Neural cell (in vitro differentiated cells): ENCODE measurements at regions not wholly inside any gene's neighbourhood (a gene's known extent, or its start where the extent isn't known, plus 50 kb on each side); places are given as distances from the start of the nearest gene placed in this dataset.
"Not testable (repeated sequence)": the region's sequence is repeated elsewhere in the genome, so short reads cannot be mapped to it uniquely, and the experiment has no call there.

Experiments
- H2AFZ ChIP-seq: fragments of 200-600, 300-800 bp; sonication (generic), shearing (Covaris generic); 2 replicates; pipeline ENCODE4 v1.6.0; 2014; ENCODE audit warnings: low read depth, mild to moderate bottlenecking, antibody characterized with exemption, low read length, moderate library complexity
- H3F3A ChIP-seq: fragments of 200-600 bp; shearing (Covaris generic); 2 replicates; pipeline ENCODE4 v1.6.1; 2016; ENCODE audit warnings: mild to moderate bottlenecking, moderate library complexity, mixed read lengths, antibody characterized with exemption, low read length; ENCODE audit not compliant: insufficient read depth, poor library complexity, severe bottlenecking
- H3K27ac ChIP-seq: fragments of 200-600, 300-800 bp; sonication (generic), shearing (Covaris generic); 2 replicates; pipeline ENCODE4 v1.5.1; 2014; ENCODE audit warnings: mild to moderate bottlenecking, low read length, moderate library complexity
- H3K27me3 ChIP-seq: fragments of 300-800, 200-600 bp; sonication (generic), shearing (Covaris generic); 2 replicates; pipeline ENCODE4 v1.6.0; 2014; ENCODE audit warnings: mild to moderate bottlenecking, low read depth, low read length, moderate library complexity; ENCODE audit not compliant: insufficient read depth
- H3K36me3 ChIP-seq: fragments of 300-800, 200-600 bp; sonication (generic), shearing (Covaris generic); 2 replicates; pipeline ENCODE4 v1.5.1; 2014; ENCODE audit warnings: mild to moderate bottlenecking, antibody characterized with exemption, low read length, moderate library complexity; ENCODE audit not compliant: insufficient read depth
- H3K4me2 ChIP-seq: fragments of 300-800, 200-600 bp; sonication (generic), shearing (Covaris generic); 2 replicates; pipeline ENCODE4 v1.6.0; 2014; ENCODE audit warnings: mild to moderate bottlenecking, low read length
- H3K4me3 ChIP-seq: fragments of 300-800, 200-600 bp; sonication (generic), shearing (Covaris generic); 2 replicates; pipeline ENCODE4 v1.5.1; 2014; ENCODE audit warnings: mild to moderate bottlenecking, low read length, moderate library complexity
- H3K79me2 ChIP-seq: fragments of 200-600 bp; shearing (Covaris generic); replicated peaks from 2 replicates; pipeline ENCODE4 v1.6.0; 2014; ENCODE audit warnings: mild to moderate bottlenecking, low read length, moderate library complexity; ENCODE audit not compliant: insufficient read depth
- H3K9ac ChIP-seq: fragments of 300-800, 200-600 bp; sonication (generic), shearing (Covaris generic); 2 replicates; pipeline ENCODE4 v1.6.1; 2016; ENCODE audit warnings: mild to moderate bottlenecking, low read length, mixed read lengths
- H3K9me2 ChIP-seq: fragments of 200-600 bp; shearing (Covaris generic); 2 replicates; pipeline ENCODE4 v1.6.1; 2016; ENCODE audit warnings: mild to moderate bottlenecking, low read length, mixed read lengths; ENCODE audit not compliant: insufficient read depth
- H3K9me3 ChIP-seq: fragments of 200-600, 300-800 bp; sonication (generic), shearing (Covaris generic); 2 replicates; pipeline ENCODE4 v1.6.1; 2016; ENCODE audit warnings: mild to moderate bottlenecking, mixed run types, low read length, moderate library complexity, mixed read lengths
- H4K20me1 ChIP-seq: fragments of 200-600 bp; shearing (Covaris generic); 2 replicates; pipeline ENCODE4 v1.6.1; 2016; ENCODE audit warnings: mild to moderate bottlenecking, mixed run types; ENCODE audit not compliant: insufficient read depth
- CTCF ChIP-seq: fragments of 450-650 bp; IDR thresholded peaks from 2 replicates; pipeline ENCODE4 v1.5.1; 2014; ENCODE audit warnings: antibody characterized with exemption, mild to moderate bottlenecking, moderate library complexity; ENCODE audit not compliant: poor library complexity, severe bottlenecking
- EP300 ChIP-seq: fragments of 450-650 bp; conservative IDR thresholded peaks from 2 replicates; pipeline ENCODE4 v1.6.1; 2014; ENCODE audit warnings: antibody characterized with exemption, mild to moderate bottlenecking, moderate library complexity; ENCODE audit not compliant: poor library complexity, severe bottlenecking
- EZH2 ChIP-seq: fragments of 200-600, 300-800 bp; shearing (Covaris generic), sonication (generic); IDR thresholded peaks from 2 replicates; pipeline ENCODE4 v1.6.1; 2014; ENCODE audit warnings: antibody characterized with exemption, low read length, borderline replicate concordance, mild to moderate bottlenecking; ENCODE audit not compliant: insufficient read depth, poor library complexity, severe bottlenecking
- MXI1 ChIP-seq: fragments of 450-650 bp; conservative IDR thresholded peaks from 2 replicates; pipeline ENCODE4 v1.6.1; 2014; ENCODE audit warnings: antibody characterized with exemption, mild to moderate bottlenecking; ENCODE audit not compliant: poor library complexity, severe bottlenecking
- POLR2AphosphoS5 ChIP-seq: IDR thresholded peaks from 2 replicates; pipeline ENCODE4 v1.6.1; 2012
- RAD21 ChIP-seq: fragments of 450-650 bp; conservative IDR thresholded peaks from 2 replicates; pipeline ENCODE4 v1.6.1; 2014; ENCODE audit warnings: antibody characterized with exemption, mild to moderate bottlenecking, moderate library complexity
- SMC3 ChIP-seq: fragments of 450-650 bp; conservative IDR thresholded peaks from 2 replicates; pipeline ENCODE4 v1.6.1; 2014; ENCODE audit warnings: antibody characterized with exemption, mild to moderate bottlenecking, moderate library complexity; ENCODE audit not compliant: poor library complexity
- TAF1 ChIP-seq: IDR thresholded peaks from 2 replicates; pipeline ENCODE4 v1.6.1; 2012; ENCODE audit warnings: low read depth
- TF ChIP-seq, protein P1 (sequence below): IDR thresholded peaks from 2 replicates; pipeline ENCODE4 v1.6.1; 2012; ENCODE audit warnings: borderline replicate concordance

- Histone ChIP-seq H3K4me3 (no peak overlapping the region), H3K4me2 (no peak overlapping the region), H3K36me3 (no peaks in the 10 kb centered on the region), H3K9me2 (no peaks in the 10 kb centered on the region), H2AFZ (no peak overlapping the region), H3K9ac (no peak overlapping the region), H3K27me3 (no peaks in the 10 kb centered on the region), H3K79me2 (no peaks in the 10 kb centered on the region), H3K27ac (no peak overlapping the region), H3F3A (no peaks in the 10 kb centered on the region), H3K9me3 (no peaks in the 10 kb centered on the region), H4K20me1 (no peaks in the 10 kb centered on the region)
- TF ChIP-seq SMC3, result peak; percentile 97
- TF ChIP-seq CTCF, result peak; percentile 96
- no peak for TF ChIP-seq MXI1
- TF ChIP-seq RAD21, result peak; percentile 99
Measured at GRCh38 chr1:18575620-18576019, 55.0 kb upstream of the PAX7 start.

DNA sequence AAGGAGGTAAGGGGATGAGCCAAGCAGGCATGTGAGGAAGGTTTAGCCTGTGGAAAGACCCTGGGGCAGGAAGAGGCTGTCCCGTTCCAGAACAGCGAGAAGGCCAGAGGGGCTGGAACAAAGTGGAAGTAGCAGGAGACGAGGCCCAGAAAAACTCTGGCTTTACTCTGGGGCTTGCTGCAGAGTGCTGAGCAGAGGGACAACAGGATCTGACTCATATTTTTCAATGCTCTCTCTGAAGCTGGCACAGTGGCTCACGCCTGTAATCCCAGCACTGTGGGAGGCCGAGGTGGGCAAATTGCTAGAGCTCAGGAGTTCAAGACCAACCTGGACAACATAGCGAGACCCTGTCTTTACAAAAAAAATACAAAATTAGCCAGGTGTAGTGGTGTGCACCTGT is 52.4 kb upstream of the PAX7 start:
- no peaks in the 10 kb centered on the region for H3K27me3 ChIP-seq
- TF ChIP-seq RAD21 (no peak), CTCF (no peak), MXI1 (no peak), TAF1 (no peak), SMC3 (no peak), EZH2 (no peak), POLR2AphosphoS5 (no peak), EP300 (no peak)
- TF ChIP-seq, protein P1, sequence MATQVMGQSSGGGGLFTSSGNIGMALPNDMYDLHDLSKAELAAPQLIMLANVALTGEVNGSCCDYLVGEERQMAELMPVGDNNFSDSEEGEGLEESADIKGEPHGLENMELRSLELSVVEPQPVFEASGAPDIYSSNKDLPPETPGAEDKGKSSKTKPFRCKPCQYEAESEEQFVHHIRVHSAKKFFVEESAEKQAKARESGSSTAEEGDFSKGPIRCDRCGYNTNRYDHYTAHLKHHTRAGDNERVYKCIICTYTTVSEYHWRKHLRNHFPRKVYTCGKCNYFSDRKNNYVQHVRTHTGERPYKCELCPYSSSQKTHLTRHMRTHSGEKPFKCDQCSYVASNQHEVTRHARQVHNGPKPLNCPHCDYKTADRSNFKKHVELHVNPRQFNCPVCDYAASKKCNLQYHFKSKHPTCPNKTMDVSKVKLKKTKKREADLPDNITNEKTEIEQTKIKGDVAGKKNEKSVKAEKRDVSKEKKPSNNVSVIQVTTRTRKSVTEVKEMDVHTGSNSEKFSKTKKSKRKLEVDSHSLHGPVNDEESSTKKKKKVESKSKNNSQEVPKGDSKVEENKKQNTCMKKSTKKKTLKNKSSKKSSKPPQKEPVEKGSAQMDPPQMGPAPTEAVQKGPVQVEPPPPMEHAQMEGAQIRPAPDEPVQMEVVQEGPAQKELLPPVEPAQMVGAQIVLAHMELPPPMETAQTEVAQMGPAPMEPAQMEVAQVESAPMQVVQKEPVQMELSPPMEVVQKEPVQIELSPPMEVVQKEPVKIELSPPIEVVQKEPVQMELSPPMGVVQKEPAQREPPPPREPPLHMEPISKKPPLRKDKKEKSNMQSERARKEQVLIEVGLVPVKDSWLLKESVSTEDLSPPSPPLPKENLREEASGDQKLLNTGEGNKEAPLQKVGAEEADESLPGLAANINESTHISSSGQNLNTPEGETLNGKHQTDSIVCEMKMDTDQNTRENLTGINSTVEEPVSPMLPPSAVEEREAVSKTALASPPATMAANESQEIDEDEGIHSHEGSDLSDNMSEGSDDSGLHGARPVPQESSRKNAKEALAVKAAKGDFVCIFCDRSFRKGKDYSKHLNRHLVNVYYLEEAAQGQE, result no peak
- H3K27ac ChIP-seq, result no peak overlapping the region
- H3K79me2 ChIP-seq, result no peaks in the 10 kb centered on the region
- H3K9me2 ChIP-seq, result no peaks in the 10 kb centered on the region
- no peaks in the 10 kb centered on the region for H3K9me3 ChIP-seq
- no peaks in the 10 kb centered on the region for H3F3A ChIP-seq
- no peaks in the 10 kb centered on the region for H4K20me1 ChIP-seq
- no peaks in the 10 kb centered on the region for H3K36me3 ChIP-seq
- no peak overlapping the region for H2AFZ ChIP-seq
- no peak overlapping the region for H3K4me2 ChIP-seq
- H3K4me3 ChIP-seq, result no peak overlapping the region
- H3K9ac ChIP-seq, result no peak overlapping the region

DNA sequence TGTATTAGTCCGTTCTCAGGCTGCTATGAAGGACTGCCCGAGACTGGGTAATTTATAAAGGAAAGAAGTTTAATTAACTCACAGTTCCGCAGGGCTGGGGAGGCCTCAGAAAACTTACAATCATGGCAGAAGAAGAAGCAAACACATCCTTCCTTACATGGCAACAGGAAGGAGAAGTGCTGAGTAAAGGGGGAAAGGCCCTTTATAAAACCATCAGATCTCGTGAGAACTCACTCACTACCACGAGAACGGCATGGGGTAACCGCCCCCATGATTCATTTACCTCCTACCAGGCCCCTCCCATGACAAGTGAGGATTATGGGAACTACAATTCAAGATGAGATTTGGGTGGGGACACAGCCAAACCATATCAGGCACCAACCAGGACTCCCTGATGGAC is 51.4 kb upstream of the PAX7 start:
- H3K4me3 ChIP-seq, H3K9me2 ChIP-seq, H3K36me3 ChIP-seq, H3K9ac ChIP-seq, H3K9me3 ChIP-seq, H3K27me3 ChIP-seq, H3K4me2 ChIP-seq, H3K27ac ChIP-seq, H4K20me1 ChIP-seq, H3K79me2 ChIP-seq, H3F3A ChIP-seq, H2AFZ ChIP-seq: not testable (repeated sequence)
